Spleen (tissue), 11 donors: ENCODE measurements at regions not wholly inside any gene's neighbourhood (a gene's known extent, or its start where the extent isn't known, plus 50 kb on each side); places are given as distances from the start of the nearest gene placed in this dataset.

ENCODE experiments used
- DNase-seq: peaks from one replicate; pipeline ENCODE4 v3.0.0-alpha.2; 2020
- H3K27ac ChIP-seq, 8 donors: fragments of 200-600 bp; sonication (generic) in 7 of 8; 1 replicate in 4 of 8; 2 replicates in 4 of 8; pipeline versions ENCODE4 v1.5.0 to v1.8.0; 2016 to 2021; ENCODE audit warnings: inconsistent platforms in 4 of 8, mild to moderate bottlenecking in 4 of 8, moderate library complexity in 1 of 8
- H3K27me3 ChIP-seq, 7 donors: fragments of 200-600 bp; sonication (generic) in 6 of 7; replicated peaks in 1 of 7; 1 replicate in 4 of 7; 2 replicates in 3 of 7; pipeline versions ENCODE4 v1.5.0 to v1.8.0; 2016 to 2021; ENCODE audit warnings: inconsistent platforms in 3 of 7, mild to moderate bottlenecking in 1 of 7
- H3K36me3 ChIP-seq, 6 donors: fragments of 200-600 bp; sonication (generic) in 5 of 6; 1 replicate in 4 of 6; 2 replicates in 2 of 6; pipeline versions ENCODE4 v1.5.0 to v1.8.0; 2016 to 2021; ENCODE audit warnings: inconsistent platforms in 2 of 6
- H3K4me1 ChIP-seq, 6 donors: fragments of 200-600 bp; sonication (generic) in 5 of 6; 1 replicate in 3 of 6; 2 replicates in 3 of 6; pipeline versions ENCODE4 v1.5.0 to v1.8.0; 2016 to 2021; ENCODE audit warnings: inconsistent platforms in 3 of 6
- H3K4me3 ChIP-seq, 8 donors: fragments of 200-600 bp; sonication (generic) in 7 of 8; 1 replicate in 4 of 8; 2 replicates in 4 of 8; pipeline versions ENCODE4 v1.5.0 to v1.8.0; 2016 to 2021; ENCODE audit warnings: inconsistent platforms in 4 of 8, mild to moderate bottlenecking in 4 of 8, moderate library complexity in 2 of 8
- H3K9me3 ChIP-seq, 8 donors: fragments of 200-600 bp; sonication (generic) in 7 of 8; 1 replicate in 4 of 8; 2 replicates in 4 of 8; pipeline versions ENCODE4 v1.5.0 to v1.8.0; 2016 to 2021; ENCODE audit warnings: inconsistent platforms in 4 of 8
- POLR2A ChIP-seq, 3 donors: fragments of 450-650 bp; IDR thresholded peaks; one replicate each; pipeline ENCODE4 v1.5.1; 2017; ENCODE audit warnings: antibody characterized with exemption in 3 of 3, mild to moderate bottlenecking in 1 of 3
- POLR2AphosphoS5 ChIP-seq, 3 donors: sonication (generic); formaldehyde crosslinking; IDR thresholded peaks; one replicate each; pipeline ENCODE4 v1.5.1; 2017; ENCODE audit warnings: antibody characterized with exemption in 3 of 3
- WGBS, 5 donors: extraction: QIAGEN DNeasy Blood & Tissue Kit in 3 of 5; methylation state at CpG; one replicate each; pipeline versions ENCODE4 v1.1.5 to v1.1.7; 2013 to 2018; 5-methylcytosine and 5-hydroxymethylcytosine counted together
- intact Hi-C: fragments of 100-400 bp; cut with DNase I; formaldehyde crosslinking; loops from one replicate; pipeline ENCODE4 v1.15.0; 2023; ENCODE audit warnings: low total_unique reads
- TF ChIP-seq, protein P1 (sequence below), 11 experiments: fragments of 200-600 bp in 7 of 11; fragments of 450-650 bp in 4 of 11; sonication (generic) in 4 of 11; IDR thresholded peaks in 8 of 11; conservative IDR thresholded peaks in 3 of 11; 1 replicate in 7 of 11; 2 replicates in 4 of 11; pipeline versions ENCODE4 v1.4.0 to v1.8.0; 2016 to 2021; ENCODE audit warnings: antibody characterized with exemption in 11 of 11, inconsistent platforms in 4 of 11, mild to moderate bottlenecking in 1 of 11
- donor health status: healthy with polysubstance abuse.
- donor health status: DM: no; HTN: no; CAD: no; lungs with moderate emphysema.
- donor health status: DM: no; HTN: no; CAD: no.
- donor health status: Bipolar disorder and iron deficiency.
- donor health status: healthy.
- donor health status: DM: no; HTN: no; CAD: no.
- donor health status: DM: yes; HTN: yes; CAD: no.

DNA sequence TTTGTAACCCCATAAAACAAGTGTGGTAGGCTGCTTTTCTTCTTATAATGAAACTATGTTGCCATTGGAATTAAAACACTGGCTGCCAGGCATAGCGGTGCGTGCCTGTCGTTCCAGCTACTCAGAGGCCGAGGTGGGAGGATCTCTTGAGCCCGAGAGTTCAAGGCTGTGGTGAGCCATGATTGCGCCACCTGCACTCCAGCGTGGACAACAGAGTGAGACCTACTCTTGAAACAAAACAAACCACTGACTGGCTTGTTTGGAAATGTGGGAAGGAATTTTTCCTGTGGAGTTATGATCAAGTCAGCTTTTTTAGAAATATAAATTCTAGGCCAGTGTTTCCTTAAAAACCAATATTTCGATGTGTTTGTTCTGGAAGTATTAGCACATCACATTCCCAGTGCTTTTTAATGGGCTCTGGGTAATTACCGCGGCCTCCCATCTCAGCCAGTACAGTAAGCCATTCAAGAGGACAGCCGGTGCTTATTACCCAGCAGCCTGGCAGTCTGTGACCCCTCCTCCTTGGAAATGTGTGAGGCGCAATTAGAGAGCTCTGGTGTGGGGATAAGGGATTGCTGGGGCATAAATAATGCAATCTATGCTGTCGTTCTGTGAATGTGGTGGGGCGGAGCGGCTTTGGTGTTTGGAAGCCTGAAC, 58.3 kb upstream of the TRAK1 start:
- peaks cover 0 to 26% (median 10%) of the 10 kb centered on the region in 6 donors for H3K36me3 ChIP-seq
- intact Hi-C loops: no loop called here
- TF ChIP-seq POLR2AphosphoS5 (IDR thresholded peaks at IDR 0.05) (peak; percentile 22 to 64 (median 37)), POLR2A (IDR thresholded peaks at IDR 0.05) (no peak)
- no peak overlapping the region for H3K4me3 ChIP-seq
- H3K9me3 ChIP-seq: no peaks in the 10 kb centered on the region
- DNase-seq: no peak
- 65 to 80% (median 67%) methylated on average over 15 of the region's 15 CpGs for WGBS, 5 donors
- H3K27me3 ChIP-seq: no peaks in the 10 kb centered on the region
- peaks cover 35 to 89% (median 54%) of the 10 kb centered on the region in 6 donors for H3K4me1 ChIP-seq
- H3K27ac ChIP-seq: peak overlapping the region in 7 of 8 donors; percentile 32 to 71 (median 54)

DNA sequence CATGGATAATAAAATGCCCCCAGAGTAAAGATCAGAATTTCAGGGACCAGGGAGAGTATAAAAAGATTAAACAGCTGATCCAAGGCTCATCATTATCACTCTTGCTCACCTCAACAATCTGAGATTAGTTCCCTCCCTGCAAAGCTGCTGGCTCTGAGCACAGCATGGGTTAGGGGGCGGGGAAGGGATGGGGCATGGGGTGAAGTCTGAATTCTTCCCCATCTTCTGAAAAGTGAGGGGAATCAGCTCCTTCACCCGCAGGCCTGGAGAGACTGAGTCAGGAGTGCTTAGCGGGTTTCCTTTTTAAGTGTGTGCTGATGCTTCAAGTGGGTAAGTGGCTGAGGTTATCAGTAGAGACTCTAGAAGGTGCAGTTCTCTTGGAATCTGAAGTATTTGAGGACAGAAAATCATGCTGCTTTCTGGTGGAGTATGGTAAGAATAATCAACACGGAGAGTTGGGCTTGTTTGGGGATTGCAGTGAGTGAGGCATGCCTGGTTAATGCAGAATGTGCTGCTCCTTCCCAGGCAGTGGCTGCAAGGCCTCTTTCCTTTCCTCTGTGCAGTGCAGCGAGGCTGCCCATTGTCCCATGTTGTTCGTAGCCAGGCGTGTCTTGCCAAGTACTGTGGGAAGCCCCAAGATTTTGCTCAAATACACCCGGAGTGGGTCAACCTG, 59.2 kb upstream of the TRAK1 start:
- intact Hi-C loops: no loop called here
- 43 to 73% (median 69%) methylated on average over 8 of the region's 8 CpGs for WGBS, 5 donors
- TF ChIP-seq POLR2AphosphoS5 (IDR thresholded peaks at IDR 0.05) (no peak), POLR2A (IDR thresholded peaks at IDR 0.05) (no peak)
- TF ChIP-seq, protein P1, sequence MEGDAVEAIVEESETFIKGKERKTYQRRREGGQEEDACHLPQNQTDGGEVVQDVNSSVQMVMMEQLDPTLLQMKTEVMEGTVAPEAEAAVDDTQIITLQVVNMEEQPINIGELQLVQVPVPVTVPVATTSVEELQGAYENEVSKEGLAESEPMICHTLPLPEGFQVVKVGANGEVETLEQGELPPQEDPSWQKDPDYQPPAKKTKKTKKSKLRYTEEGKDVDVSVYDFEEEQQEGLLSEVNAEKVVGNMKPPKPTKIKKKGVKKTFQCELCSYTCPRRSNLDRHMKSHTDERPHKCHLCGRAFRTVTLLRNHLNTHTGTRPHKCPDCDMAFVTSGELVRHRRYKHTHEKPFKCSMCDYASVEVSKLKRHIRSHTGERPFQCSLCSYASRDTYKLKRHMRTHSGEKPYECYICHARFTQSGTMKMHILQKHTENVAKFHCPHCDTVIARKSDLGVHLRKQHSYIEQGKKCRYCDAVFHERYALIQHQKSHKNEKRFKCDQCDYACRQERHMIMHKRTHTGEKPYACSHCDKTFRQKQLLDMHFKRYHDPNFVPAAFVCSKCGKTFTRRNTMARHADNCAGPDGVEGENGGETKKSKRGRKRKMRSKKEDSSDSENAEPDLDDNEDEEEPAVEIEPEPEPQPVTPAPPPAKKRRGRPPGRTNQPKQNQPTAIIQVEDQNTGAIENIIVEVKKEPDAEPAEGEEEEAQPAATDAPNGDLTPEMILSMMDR (IDR thresholded peaks at IDR 0.05 in 8 of 11, conservative IDR thresholded peaks at IDR 0.05 in 3 of 11): no peak
- peak overlapping the region in 6 of 8 donors; percentile 14 to 71 (median 50) for H3K27ac ChIP-seq
- no peak overlapping the region for H3K4me3 ChIP-seq
- H3K4me1 ChIP-seq: peaks cover 34 to 89% (median 53%) of the 10 kb centered on the region in 6 donors
- no peaks in the 10 kb centered on the region for H3K27me3 ChIP-seq
- H3K36me3 ChIP-seq: peaks cover 0 to 26% (median 10%) of the 10 kb centered on the region in 6 donors
- no peaks in the 10 kb centered on the region for H3K9me3 ChIP-seq
- no peak for DNase-seq

DNA sequence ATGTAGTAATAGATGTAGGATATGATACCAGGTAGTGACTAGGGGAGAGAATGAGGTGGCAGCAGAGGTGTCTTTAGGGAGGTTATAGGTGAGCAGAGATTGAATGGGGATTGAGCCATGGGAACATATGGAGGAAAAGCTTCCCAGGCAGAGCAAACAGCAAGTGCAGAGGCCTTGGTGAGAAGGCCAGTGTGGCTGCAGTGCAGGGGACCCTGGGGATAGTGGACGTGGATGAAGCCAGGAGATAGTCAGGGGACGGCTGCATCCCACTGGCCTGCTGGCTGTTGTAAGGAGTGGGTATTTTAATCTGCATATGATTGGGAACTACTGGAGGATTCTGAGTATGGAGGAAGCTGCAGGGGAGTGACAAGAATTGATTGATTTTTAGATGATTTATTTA, 62.7 kb upstream of the TRAK1 start:
- no peak overlapping the region for H3K4me3 ChIP-seq
- no peaks in the 10 kb centered on the region for H3K27me3 ChIP-seq
- TF ChIP-seq POLR2A (IDR thresholded peaks at IDR 0.05) (no peak), POLR2AphosphoS5 (IDR thresholded peaks at IDR 0.05) (no peak)
- TF ChIP-seq, protein P1 (IDR thresholded peaks at IDR 0.05 in 8 of 11, conservative IDR thresholded peaks at IDR 0.05 in 3 of 11): no peak
- DNase-seq: no peak
- H3K9me3 ChIP-seq: no peaks in the 10 kb centered on the region
- peaks cover 40 to 89% (median 61%) of the 10 kb centered on the region in 6 donors for H3K4me1 ChIP-seq
- peaks cover 0 to under 1% (median 0%) of the 10 kb centered on the region in 6 donors for H3K36me3 ChIP-seq
- WGBS, 5 donors: 90 to 100% (median 94%) methylated on average over 2 of the region's 2 CpGs
- intact Hi-C loops: no loop called here
- H3K27ac ChIP-seq: no peak overlapping the region

DNA sequence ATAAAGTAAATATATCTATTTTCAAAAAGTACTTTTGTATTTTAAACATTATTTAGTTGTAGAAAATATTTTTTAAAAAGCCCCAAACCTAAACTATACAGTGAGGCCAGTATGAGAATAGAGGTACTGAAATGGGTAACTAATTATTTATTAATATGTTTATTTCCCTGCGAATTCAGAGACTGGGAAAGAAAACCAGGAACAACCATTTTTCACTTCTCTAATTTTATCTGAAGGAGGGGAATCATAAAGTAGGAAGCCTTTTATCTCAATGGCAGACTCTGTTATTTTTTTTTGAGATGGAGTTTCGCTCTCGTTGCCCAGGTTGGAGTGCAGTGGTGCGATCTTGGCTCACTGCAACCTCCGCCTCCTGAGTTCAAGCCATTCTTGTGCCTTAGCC, 63.6 kb upstream of the TRAK1 start:
- WGBS, 5 donors: 75 to 91% (median 84%) methylated on average over 5 of the region's 5 CpGs
- TF ChIP-seq, protein P1 (IDR thresholded peaks at IDR 0.05 in 8 of 11, conservative IDR thresholded peaks at IDR 0.05 in 3 of 11): no peak
- TF ChIP-seq POLR2A (IDR thresholded peaks at IDR 0.05) (no peak), POLR2AphosphoS5 (IDR thresholded peaks at IDR 0.05) (no peak)
- DNase-seq: no peak
- Histone ChIP-seq H3K4me3 (no peak overlapping the region), H3K36me3 (no peaks in the 10 kb centered on the region), H3K27ac (peak overlapping the region in 2 of 8 donors; percentile 10 to 81), H3K27me3 (no peaks in the 10 kb centered on the region), H3K9me3 (no peaks in the 10 kb centered on the region), H3K4me1 (peaks cover 35 to 89% (median 58%) of the 10 kb centered on the region in 6 donors)
- intact Hi-C loops: no loop called here
